Central memory CD8-positive, alpha-beta T cell (primary cell): ENCODE measurements at regions not wholly inside any gene's neighbourhood (a gene's known extent, or its start where the extent isn't known, plus 50 kb on each side); places are given as distances from the start of the nearest gene placed in this dataset.

ENCODE experiments used
- ATAC-seq: fragments of 150-1000 bp; cut with Tn5 transposase; replicated peaks from 2 replicates; pipeline ENCODE4 v1.10.0; 2022; ENCODE audit warnings: mild to moderate bottlenecking, moderate FRiP score, moderate number of reproducible peaks; ENCODE audit not compliant: poor library complexity, severe bottlenecking; ENCODE audit errors: extremely low read depth
- DNase-seq, 2 donors: peaks; one replicate each; pipeline ENCODE4 v3.0.0; 2021; ENCODE audit warnings: low spot score in 2 of 2
- H3K27ac Mint-ChIP-seq: one replicate; pipeline ENCODE4 v1.8.0; 2022; ENCODE audit warnings: low read depth, mild to moderate bottlenecking, moderate library complexity, mixed read lengths
- H3K27me3 Mint-ChIP-seq: one replicate; pipeline ENCODE4 v1.8.0; 2022; ENCODE audit warnings: mixed read lengths
- H3K36me3 Mint-ChIP-seq: one replicate; pipeline ENCODE4 v1.8.0; 2022; ENCODE audit warnings: mild to moderate bottlenecking, moderate library complexity, mixed read lengths; ENCODE audit not compliant: insufficient read depth
- H3K4me1 Mint-ChIP-seq: one replicate; pipeline ENCODE4 v1.8.0; 2022; ENCODE audit warnings: mixed read lengths
- H3K4me3 Mint-ChIP-seq: one replicate; pipeline ENCODE4 v1.8.0; 2022; ENCODE audit warnings: mild to moderate bottlenecking, moderate library complexity, mixed read lengths
- H3K9me3 Mint-ChIP-seq: one replicate; pipeline ENCODE4 v1.8.0; 2022; ENCODE audit warnings: mixed read lengths

DNA sequence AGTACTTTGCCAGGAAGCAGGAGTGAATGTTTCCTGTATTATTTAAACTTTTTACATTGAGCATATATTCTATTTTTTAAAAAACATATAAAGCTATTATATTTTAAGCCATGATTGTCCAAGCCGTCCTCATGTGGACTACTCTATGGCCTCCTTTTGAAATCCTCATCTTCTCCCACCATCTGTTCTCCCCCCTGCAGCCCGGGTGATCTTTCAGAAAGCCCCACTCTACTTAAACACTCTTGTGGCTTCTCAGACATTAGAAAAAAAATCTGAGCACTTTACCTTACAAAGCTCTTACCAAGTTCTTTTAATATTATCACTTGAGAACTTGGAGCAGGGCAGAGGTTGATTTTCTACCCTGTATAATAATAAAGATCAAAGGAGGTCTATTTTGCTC is 95.4 kb downstream of the CAVIN4 start:
- peaks cover 4% of the 10 kb centered on the region for H3K27me3 Mint-ChIP-seq
- H3K27ac Mint-ChIP-seq: no peak overlapping the region
- DNase-seq (no peak), ATAC-seq (no peak)
- H3K9me3 Mint-ChIP-seq: no peaks in the 10 kb centered on the region
- H3K36me3 Mint-ChIP-seq: no peaks in the 10 kb centered on the region
- no peaks in the 10 kb centered on the region for H3K4me1 Mint-ChIP-seq
- no peak overlapping the region for H3K4me3 Mint-ChIP-seq

DNA sequence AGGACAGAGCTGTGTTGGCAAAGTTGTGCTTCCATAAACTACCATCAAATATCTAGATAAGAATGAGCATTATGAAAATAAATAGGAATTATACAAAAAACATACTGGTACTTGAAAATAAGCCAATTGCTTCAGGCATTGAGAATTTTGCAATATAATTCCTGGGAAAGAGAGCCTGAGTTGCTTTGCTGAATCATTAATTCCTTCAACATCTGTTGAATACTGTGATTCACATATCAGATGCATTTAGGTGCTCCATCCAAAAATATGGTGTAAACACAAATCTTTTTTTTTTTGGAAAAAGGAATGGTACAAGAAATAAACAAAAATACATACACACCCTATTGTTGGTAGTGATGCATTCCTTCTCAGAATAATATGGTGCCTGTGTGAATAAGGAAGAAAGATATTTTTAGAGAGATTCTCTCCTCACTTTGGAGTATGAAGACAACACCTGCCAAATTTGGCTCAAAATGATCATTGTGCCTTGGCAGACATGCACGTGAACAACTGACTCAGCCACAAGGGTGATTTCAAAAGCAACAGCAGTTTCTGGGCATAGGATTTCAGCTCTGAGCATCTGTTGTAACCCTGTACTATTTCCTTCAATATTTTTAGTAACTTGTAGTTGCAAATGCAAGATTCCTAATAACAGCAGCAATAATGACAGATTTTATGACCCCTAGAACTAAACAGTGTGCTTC is 96.7 kb downstream of the CAVIN4 start:
- no peak overlapping the region for H3K4me3 Mint-ChIP-seq

DNA sequence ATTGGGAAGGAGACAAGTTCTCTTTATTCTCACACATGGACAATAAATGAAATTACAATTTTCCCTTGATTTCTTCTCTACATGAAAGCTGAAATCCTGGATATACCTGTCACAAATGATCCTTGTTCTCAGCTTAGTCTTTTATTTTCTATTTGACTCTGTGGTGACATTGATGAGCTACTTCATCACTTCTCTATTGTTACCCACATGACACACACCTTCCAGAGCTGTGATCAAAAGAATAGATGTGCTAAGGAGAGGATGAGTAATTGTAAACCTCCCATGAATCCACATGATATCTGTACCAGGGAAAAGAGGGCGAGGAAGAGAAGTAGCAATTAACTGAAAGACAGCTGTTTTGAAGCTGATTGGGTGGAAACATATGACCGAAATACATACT is 102.0 kb downstream of the CAVIN4 start:
- no peak for ATAC-seq

More for the DNA sequence above, 96.7 kb downstream of the CAVIN4 start:
- ATAC-seq (no peak), DNase-seq (no peak)
- no peak overlapping the region for H3K27ac Mint-ChIP-seq
- no peaks in the 10 kb centered on the region for H3K36me3 Mint-ChIP-seq
- H3K27me3 Mint-ChIP-seq: peaks cover 13% of the 10 kb centered on the region
- H3K4me1 Mint-ChIP-seq: no peaks in the 10 kb centered on the region
- no peaks in the 10 kb centered on the region for H3K9me3 Mint-ChIP-seq

DNA sequence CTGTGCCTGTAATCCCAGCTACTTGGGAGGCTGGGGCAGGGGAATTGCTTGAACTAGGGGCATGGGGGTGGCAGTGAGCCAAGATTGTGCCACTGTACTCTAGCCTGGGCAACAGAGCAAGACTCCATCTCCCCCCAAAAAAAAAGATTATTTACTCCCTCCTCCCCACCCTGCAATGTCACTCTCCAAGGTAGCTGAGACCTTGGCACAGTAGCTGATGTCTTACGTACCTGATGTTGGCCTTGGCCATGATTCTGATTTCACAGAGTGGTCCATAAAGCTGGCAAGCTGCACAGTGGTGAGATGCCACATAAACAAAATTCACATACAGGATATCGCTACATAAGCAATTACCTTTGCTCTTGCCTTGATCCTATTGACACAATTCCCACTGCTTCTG is 108.5 kb downstream of the CAVIN4 start:
- Mint-ChIP-seq H3K27ac (no peak overlapping the region), H3K36me3 (peaks cover 3% of the 10 kb centered on the region), H3K4me1 (peaks cover 8% of the 10 kb centered on the region), H3K4me3 (no peak overlapping the region), H3K27me3 (peaks cover 43% of the 10 kb centered on the region), H3K9me3 (no peaks in the 10 kb centered on the region)
- DNase-seq (no peak), ATAC-seq (no peak)

More for the DNA sequence above, 102.0 kb downstream of the CAVIN4 start:
- H3K4me3 Mint-ChIP-seq: no peak overlapping the region
- no peaks in the 10 kb centered on the region for H3K4me1 Mint-ChIP-seq
- no peaks in the 10 kb centered on the region for H3K9me3 Mint-ChIP-seq
- DNase-seq: no peak
- no peak overlapping the region for H3K27ac Mint-ChIP-seq
- peaks cover 28% of the 10 kb centered on the region for H3K27me3 Mint-ChIP-seq
- H3K36me3 Mint-ChIP-seq: no peaks in the 10 kb centered on the region

DNA sequence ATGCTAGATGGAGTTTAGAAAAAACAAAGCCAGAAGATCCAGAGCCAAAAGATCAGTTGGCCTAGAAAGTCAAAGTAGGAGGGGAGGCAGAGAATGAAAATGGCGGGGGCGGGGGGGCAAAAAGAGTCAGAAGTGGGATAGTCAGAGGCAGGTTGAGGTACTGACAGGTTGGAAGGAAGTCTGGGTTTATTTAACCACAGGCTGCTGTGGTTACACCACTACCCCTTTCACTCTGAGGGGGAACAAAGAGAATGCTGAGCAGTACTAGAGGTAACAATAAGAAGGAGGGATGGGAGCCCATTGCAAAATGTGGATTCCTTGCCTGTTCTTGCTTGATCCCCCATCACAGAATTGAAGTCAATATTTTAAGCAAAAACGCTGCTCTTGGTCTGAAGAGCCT is 111.8 kb downstream of the CAVIN4 start:
- peaks cover 8% of the 10 kb centered on the region for H3K4me1 Mint-ChIP-seq
- H3K27ac Mint-ChIP-seq: no peak overlapping the region
- ATAC-seq: peak; percentile 36
- DNase-seq: no peak
- H3K36me3 Mint-ChIP-seq: peaks cover 3% of the 10 kb centered on the region
- no peak overlapping the region for H3K4me3 Mint-ChIP-seq
- peaks cover 28% of the 10 kb centered on the region for H3K27me3 Mint-ChIP-seq
- H3K9me3 Mint-ChIP-seq: no peaks in the 10 kb centered on the region

DNA sequence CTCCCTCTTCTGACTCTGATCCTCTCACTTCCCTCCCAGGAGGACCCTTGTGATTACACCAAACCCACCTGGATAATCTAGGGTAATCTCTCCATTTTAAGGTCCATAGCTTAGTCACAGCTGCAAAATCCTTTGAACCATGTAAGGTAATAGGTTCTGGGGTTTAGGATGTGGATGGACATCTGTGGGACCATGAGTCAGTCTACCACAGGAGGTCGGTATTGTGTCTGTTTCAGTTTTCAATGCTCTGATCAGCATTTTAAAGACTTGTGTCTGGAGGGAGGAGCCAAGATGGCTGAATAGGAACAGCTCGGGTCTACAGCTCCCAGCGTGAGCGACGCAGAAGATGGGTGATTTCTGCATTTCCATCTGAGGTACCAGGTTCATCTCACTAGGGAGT is 112.6 kb downstream of the CAVIN4 start:
- DNase-seq (no peak), ATAC-seq (no peak)
- peaks cover 3% of the 10 kb centered on the region for H3K36me3 Mint-ChIP-seq
- H3K4me3 Mint-ChIP-seq: no peak overlapping the region
- no peak overlapping the region for H3K27ac Mint-ChIP-seq
- no peaks in the 10 kb centered on the region for H3K9me3 Mint-ChIP-seq
- peaks cover 8% of the 10 kb centered on the region for H3K4me1 Mint-ChIP-seq
- peaks cover 28% of the 10 kb centered on the region for H3K27me3 Mint-ChIP-seq

DNA sequence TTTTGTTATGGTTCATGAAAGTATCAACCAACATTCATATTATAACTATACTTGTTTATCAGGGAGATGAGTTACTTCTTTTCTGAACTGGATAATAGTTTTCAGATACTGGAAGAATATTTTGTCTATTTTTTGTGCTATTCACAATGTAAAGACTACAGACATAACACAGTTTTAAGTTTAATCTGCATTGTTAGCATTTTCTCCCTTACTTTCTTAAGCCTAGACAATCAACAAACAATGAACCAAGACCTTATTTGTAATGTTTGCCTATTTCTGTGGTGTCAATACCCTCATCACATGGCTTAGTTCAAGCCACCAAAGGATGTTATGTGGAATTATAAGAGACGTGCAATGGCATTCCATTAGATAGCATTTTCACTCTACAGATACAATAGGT is 119.5 kb downstream of the CAVIN4 start:
- no peaks in the 10 kb centered on the region for H3K4me1 Mint-ChIP-seq
- H3K9me3 Mint-ChIP-seq: no peaks in the 10 kb centered on the region
- no peaks in the 10 kb centered on the region for H3K36me3 Mint-ChIP-seq
- H3K27me3 Mint-ChIP-seq: no peaks in the 10 kb centered on the region
- no peak overlapping the region for H3K27ac Mint-ChIP-seq
- H3K4me3 Mint-ChIP-seq: no peak overlapping the region
- DNase-seq (no peak), ATAC-seq (no peak)

DNA sequence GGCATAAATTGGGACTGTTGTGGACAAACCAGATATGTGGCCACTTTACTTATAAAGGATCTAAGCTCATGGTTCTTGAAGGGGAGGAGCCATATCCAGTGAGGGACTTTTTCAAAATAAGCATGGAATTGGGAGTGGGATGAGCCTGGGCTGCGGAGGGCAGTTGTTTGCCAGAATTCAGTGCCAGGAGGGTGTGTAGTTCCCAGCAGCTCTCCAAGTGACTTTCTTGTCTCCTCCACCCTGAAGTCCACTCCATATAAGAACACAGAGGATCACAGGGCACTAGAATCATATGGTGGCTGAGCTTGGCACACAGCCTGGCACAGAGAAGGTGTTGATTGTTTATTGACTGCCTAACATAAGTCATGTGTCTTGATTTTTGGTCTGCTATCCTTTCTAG is 121.1 kb downstream of the CAVIN4 start:
- no peak overlapping the region for H3K27ac Mint-ChIP-seq
- DNase-seq: no peak
- no peaks in the 10 kb centered on the region for H3K9me3 Mint-ChIP-seq
- H3K27me3 Mint-ChIP-seq: no peaks in the 10 kb centered on the region
- no peak for ATAC-seq
- no peaks in the 10 kb centered on the region for H3K4me1 Mint-ChIP-seq
- no peaks in the 10 kb centered on the region for H3K36me3 Mint-ChIP-seq
- H3K4me3 Mint-ChIP-seq: no peak overlapping the region

DNA sequence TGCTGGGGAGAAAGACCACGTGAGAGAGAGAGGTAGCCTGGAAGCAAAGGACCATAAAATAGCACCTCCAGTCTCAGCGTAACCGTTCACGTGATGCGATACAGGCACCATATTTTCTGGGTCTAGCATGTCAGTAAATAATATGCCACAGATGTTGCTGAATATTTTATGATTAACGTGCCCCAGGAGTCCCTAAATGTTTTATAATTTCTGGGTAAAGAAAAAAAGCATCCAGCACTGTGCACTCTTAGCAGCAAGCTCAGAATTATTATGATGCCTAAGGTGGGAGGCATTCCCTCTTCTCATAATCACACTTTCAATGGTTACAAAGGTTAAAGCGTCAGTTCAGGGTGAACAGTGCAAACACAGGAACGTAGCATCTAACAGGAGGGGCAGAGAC is 121.8 kb downstream of the CAVIN4 start:
- Mint-ChIP-seq H3K27me3 (no peaks in the 10 kb centered on the region), H3K4me3 (no peak overlapping the region), H3K27ac (no peak overlapping the region), H3K4me1 (no peaks in the 10 kb centered on the region), H3K9me3 (no peaks in the 10 kb centered on the region), H3K36me3 (no peaks in the 10 kb centered on the region)
- ATAC-seq (no peak), DNase-seq (no peak)

DNA sequence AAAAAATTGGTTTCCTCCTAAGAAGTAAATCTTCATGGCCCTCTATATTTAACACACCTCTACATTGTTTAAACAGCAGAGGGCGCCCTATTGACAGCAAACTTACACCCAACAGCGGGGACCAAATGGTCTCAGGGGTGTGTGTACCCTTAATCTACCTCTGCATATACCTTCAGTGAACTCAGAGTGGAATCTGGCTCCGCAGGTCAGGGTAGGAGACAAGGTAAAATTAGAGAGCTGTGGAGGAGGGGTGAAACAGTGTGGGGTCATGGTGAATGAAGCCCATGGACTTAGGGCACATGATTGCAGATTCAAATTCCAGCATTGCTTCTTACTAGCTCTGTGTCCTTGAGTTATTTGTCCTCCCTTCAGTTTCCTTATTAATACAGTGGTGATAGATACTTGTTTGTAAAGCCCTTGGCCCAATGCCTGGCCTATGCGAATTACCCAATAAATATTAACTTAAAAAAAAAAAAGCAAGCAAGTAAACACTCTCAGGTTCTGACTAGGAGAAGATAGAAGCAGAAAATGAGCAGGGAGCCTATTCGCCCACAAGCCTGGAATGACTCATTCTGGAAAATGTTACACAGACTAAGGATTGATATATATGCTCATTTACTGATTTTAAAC is 122.9 kb downstream of the CAVIN4 start:
- Mint-ChIP-seq H3K9me3 (no peaks in the 10 kb centered on the region), H3K27ac (no peak overlapping the region), H3K27me3 (no peaks in the 10 kb centered on the region), H3K4me1 (no peaks in the 10 kb centered on the region), H3K36me3 (no peaks in the 10 kb centered on the region), H3K4me3 (no peak overlapping the region)
- no peak for DNase-seq
- no peak for ATAC-seq

DNA sequence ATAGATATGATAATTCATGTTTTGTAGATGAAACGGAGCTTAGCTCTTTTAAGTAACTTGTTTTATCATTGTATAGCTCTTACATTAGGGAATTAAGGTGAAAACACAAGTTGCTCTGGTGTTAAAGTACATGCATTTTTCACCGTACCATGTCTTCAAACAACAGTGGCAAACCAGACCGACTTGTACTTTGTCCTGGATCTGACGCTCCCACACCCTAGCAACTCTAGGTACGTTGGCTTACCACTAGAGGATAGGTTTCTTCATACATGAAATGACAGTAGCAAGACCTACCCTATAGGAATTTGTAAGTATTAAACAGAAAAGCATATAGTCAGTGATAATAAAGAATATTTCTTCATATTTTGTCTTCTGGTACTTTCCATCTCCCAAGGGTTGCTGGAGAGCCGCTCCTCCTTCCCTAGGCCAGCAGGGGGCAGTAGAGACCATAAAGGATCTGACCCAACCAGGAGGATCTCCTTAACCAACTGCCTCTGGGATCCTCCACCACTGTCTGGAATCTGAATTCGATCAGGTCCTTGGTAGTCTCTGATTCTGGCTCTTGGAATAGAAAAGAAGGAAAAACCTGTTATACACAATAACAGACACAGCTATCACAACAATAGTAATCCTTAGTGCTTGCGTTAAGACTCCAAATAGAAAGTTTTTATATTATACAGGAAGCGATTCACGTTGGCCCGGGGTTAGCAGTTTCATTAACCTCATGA is 136.7 kb downstream of the CAVIN4 start:
- Mint-ChIP-seq H3K4me1 (no peaks in the 10 kb centered on the region), H3K9me3 (no peaks in the 10 kb centered on the region), H3K27ac (no peak overlapping the region), H3K27me3 (peaks cover 10% of the 10 kb centered on the region), H3K36me3 (no peaks in the 10 kb centered on the region), H3K4me3 (no peak overlapping the region)
- DNase-seq (no peak), ATAC-seq (no peak)

DNA sequence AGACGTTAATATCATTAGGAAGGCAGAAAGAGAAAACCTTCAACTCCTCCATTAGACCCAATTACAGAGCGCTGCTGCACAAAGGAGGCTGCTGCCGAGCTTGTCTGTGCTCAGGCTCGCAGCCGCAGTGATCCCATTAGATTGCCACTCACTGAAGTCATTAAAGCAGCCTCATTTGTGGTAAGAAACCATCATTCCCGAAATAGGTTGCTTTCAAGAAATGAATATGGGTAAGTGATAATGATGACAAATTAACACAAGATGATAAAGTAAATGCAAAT is 137.2 kb downstream of the CAVIN4 start:
- DNase-seq (no peak), ATAC-seq (no peak)
- Mint-ChIP-seq H3K27ac (no peak overlapping the region), H3K4me1 (no peaks in the 10 kb centered on the region), H3K27me3 (peaks cover 10% of the 10 kb centered on the region), H3K9me3 (no peaks in the 10 kb centered on the region), H3K4me3 (no peak overlapping the region), H3K36me3 (no peaks in the 10 kb centered on the region)

DNA sequence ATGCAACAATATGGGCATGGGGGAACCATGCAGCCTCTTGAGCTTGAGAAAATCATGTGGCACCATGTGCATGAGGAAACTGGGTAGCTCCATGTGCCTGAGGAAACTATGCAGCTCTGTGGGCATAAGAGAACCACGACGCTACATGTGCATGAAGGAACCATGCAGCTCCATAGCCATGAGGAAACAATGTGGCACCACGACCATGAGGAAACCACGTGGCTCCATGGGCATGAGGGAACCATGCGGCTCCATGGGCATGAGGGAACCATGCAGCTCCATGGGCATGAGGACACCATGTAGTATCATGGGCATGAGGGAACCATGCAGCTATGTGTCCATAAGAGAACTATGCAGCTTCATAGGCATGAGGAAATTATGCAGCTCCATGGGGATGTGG is 140.8 kb downstream of the CAVIN4 start:
- Mint-ChIP-seq H3K27ac (no peak overlapping the region), H3K4me3 (no peak overlapping the region), H3K4me1 (no peaks in the 10 kb centered on the region), H3K9me3 (no peaks in the 10 kb centered on the region), H3K27me3 (no peaks in the 10 kb centered on the region), H3K36me3 (no peaks in the 10 kb centered on the region)
- ATAC-seq: no peak
- no peak for DNase-seq
